ENCODE measurements at regions not wholly inside any gene's neighbourhood (a gene's known extent, or its start where the extent isn't known, plus 50 kb on each side); places are given as distances from the start of the nearest gene placed in this dataset.
"Not testable (repeated sequence)": the region's sequence is repeated elsewhere in the genome, so short reads cannot be mapped to it uniquely, and the experiment has no call there.

DNA sequence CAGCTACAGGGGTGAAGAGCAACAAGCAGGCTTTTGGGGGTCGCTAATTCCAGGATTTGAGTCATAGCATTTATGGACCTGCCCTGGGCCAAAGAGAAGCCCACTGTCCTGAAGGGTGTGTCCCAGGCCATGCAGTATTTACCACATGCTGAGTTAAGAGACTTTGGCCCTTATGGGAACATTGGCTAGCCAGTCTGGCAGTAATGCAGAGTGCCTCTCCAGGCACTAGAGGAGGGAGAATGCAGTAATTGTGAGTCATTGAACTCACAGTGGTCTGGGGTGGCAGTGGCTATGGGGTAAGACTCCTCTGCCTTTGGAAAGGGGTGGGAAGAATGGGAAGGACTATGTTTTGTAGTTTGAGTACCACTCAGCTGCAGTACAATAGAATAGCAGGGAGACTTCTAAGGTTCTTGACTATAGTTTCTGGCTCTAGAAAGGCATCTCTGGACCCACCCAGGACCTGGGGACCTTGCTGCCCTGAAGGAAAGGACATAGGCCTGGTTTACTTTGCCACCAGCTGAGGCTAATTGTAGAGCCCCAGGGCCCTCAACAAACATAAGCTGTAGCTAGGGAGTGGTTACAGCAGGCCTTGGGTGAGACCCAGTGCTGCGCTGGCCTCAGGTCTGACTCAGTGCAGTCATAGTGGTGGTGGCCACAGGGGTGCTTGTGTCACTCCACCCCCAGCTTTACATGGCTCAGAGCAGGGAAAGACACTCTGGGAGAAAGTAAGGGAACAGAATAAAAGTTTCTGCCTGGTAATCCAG is 520.9 kb downstream of the HTR1B start:
- no peak for DNase-seq

DNA sequence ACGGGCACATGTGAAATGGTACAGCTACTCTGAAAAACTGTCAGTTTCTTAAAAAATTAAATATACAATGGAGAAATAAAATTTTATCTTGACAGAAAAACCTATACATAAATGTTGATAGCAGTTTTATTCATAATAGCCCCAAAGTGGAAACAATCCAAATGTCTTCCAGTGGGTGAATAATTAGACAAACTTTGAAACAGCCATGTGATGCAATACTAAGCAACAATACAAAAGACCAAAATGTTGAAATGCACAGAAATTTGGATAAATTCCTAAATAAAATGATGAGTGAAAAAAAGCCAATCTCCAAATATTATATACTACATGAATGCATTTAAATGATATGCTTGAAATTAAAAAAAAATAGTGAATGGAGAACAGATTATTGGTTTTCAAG is 523.1 kb downstream of the HTR1B start:
- no peak for DNase-seq

- DNase-seq: no peak
Observed at GRCh38 chr6:76914737-76915136, 548.6 kb downstream of the HTR1B start.

DNA sequence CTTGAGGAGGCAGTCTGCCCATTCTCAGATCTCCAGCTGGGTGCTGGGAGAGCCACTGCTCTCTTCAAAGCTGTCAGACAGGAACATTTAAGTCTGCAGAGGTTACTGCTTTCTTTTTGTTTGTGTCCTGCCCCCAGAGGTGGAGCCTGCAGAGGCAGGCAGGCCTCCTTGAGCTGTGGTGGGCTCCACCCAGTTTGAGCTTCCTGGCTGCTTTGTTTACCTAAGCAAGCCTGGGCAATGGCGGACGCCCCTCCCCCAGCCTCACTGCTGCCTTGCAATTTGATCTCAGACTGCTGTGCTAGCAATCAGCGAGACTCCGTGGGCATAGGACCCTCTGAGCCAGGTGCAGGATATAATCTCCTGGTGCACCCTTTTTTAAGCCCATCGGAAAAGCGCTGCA is 557.8 kb downstream of the HTR1B start:
- DNase-seq: not testable (repeated sequence)

DNA sequence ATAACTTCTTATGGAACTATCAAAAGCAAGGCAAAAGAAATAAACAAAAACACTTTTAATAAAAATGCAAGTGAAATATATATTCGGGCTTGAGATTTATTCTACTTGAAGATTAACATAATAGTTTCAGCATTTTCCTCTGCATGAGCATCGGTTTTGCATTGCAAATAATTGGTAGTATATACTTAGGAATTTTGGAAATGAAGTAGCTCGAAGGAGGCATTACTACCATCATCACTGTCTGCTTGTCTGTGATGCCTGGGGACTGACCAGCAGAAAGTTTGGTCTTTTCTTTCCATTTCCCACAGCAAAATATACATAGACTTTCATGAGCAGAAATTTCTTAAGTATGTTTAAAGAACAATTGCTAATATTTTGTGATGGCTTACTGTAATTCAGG is 570.7 kb downstream of the HTR1B start:
- DNase-seq: no peak

DNA sequence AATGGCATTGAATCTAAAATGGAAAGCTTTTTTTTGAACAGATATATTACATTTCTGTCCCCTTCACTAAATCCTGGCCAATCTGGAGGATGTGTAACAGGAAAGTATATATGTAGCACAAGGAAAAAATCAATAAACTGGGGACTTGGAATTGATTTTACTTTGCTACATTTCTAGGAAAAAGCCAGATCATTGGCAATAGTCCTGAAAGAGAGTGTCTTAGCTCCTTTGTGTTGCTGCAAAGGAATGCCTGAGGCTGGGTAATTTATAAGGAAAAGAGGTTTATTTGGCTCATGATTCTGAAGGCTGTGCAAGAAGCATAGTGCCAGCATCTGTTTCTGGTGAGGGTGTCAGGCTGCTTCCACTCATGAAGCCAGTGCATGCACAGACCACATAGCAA is 574.9 kb downstream of the HTR1B start:
- DNase-seq: no peak

GRCh38 chr6:76886900-76887299 is 576.4 kb downstream of the HTR1B start:
- DNase-seq: no peak

DNA sequence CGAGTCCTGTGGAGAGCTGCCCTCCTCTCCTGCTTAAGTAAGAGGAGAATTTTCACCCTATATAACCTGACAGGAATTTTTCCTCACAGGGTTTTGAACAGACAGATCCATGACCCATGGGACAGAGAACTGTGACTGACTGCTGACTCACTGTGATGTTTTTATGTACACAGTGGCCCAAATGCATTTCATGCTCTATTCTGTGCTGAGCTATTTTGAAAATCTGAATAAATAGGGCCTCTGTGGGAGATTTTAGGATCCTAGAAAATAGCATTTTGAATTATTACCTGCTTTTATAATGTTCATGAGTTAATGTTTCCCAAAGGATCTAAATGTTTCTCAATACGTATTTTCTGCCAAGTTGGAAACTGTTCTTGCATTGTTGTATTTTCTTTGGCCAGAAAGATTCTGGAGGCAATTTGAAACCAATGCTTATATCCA is 577.4 kb downstream of the HTR1B start:
- DNase-seq: no peak

- DNase-seq: no peak
Observed at GRCh38 chr6:76881414-76881813, 581.9 kb downstream of the HTR1B start.

DNA sequence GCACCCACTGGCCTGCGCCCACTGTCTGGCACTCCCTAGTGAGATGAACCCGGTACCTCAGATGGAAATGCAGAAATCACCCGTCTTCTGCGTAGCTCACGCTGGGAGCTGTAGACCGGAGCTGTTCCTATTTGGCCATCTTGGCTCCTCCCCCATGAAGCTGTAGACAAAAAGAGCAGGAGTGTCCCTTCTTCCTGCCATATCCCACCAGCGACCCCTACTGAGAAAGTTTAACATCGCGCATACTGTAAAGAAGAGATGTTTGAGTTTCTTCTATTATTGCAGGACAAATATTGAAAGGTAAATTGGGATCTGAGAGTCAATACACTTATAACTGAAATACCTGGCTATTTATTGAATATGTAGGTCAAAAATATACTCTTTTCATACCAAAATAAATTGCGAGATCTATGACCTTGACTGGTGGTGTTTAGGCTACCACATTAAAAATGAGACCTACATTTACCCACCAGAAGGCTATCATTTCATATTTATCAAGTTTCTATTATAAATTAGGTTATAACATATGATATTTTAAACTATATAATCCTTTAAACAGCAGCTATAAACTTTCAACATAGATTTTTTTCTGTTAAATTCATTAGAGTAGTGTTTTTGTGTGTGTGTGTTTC is 586.3 kb downstream of the HTR1B start:
- peak; percentile 80 for DNase-seq

DNA sequence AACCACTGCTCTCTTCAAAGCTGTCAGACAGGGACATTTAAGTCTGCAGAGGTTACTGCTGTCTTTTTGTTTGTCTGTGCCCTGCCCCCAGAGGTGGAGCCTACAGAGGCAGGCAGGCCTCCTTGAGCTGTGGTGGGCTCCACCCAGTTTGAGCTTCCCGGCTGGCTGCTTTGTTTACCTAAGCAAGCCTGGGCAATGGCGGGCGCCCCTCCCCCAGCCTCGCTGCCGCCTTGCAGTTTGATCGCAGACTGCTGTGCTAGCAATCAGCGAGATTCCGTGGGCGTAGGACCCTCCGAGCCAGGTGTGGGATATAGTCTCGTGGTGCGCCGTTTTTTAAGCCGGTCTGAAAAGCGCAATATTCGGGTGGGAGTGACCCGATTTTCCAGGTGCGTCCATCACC is 586.9 kb downstream of the HTR1B start:
- DNase-seq: not testable (repeated sequence)

DNA sequence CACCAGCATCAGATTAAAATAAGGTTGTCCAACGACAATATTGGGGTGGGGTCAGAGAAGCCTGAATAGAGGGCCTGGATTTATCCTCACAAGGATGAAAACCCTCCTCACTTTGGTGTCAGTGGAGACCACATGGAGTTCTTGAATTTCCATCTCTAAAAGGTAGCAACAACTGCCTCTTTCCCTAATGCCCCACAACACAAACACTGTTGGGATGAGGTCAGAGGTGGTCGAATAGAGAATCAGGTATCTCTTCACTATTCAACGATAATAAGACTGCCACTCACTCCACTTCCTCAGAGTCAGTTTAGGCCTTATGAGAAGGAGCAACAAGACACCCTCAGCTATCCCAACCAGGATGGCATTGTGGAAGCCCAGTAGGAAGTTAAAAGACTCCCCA is 596.1 kb downstream of the HTR1B start:
- DNase-seq: no peak

DNA sequence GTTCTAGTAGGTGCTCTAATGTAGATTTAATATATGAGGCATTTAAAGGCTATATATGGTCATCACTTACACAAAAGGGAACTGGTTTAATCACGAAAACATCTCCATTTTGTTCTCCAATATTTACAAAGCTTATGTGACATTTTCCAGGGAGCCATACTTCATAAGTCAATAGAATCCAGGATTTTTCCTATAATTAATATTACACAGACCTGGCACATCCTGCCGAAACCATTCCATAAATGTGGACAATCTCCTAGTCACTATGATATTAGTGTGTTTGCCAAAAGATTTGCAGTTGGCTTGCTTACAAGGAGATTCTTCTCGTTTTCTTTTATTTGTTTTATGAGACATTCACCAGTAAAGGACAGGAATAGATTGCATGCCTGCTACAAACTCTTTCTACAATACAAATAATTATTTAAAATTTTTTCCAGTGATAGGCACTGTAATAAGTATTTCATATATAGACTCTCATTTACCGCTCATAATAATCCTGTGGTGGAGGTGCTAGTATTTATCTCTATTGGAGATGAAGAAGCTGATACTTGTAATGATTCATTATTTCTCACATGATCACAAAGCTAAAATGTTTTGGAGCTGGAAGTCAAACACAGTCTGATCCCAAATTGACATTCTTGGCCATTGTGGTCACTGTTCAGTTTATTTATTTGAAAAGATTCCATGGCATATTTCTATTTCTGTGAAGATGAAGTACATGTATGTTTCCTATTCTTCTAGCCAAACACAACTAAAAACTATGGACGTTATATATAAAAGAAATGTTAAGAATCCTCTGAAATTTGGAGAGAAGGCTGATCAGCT is 597.0 kb downstream of the HTR1B start:
- DNase-seq: no peak

GRCh38 chr6:76862936-76863335 is 600.4 kb downstream of the HTR1B start:
- no peak for DNase-seq

GRCh38 chr6:76861403-76861802 is 601.9 kb downstream of the HTR1B start:
- no peak for DNase-seq

DNA sequence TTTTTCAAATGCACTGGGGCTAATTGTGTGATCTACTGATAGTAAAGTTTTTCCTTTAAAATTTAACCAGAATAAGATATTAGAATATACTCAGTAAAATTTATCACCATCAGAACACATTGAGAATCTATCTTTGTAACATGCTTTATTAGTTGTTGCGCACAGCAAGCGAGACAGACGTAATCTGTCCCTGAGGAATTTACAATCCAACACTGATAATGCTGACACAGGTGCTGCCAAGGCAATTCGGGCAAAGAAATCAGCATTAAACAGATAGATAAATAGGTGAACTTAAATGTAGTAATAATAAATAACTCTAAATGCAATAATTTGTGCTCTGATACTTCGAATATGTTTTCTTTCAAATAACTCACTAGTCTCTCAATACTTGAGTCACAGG is 607.2 kb downstream of the HTR1B start:
- DNase-seq: no peak

DNA sequence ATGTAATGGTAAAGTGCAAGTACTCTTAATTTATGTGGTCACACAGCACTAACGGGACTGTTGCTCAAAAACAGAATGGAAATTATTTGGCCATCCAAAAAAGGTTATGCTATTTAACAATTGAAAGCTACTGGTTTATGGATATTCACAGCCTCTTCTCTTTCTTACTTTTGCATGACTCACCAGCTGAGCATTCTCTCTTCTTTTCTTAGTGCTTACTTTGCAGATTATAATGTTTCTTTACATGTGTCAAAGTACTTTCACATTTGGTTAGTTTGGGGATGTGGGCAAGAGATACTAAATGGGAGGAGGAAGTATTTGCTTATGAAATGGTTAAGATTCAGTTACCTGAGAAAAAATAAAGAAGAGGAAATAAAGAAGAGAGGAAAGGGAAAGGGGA is 610.5 kb downstream of the HTR1B start:
- no peak for DNase-seq

- DNase-seq: peak; percentile 26
Observed at GRCh38 chr6:76849274-76849970, 613.9 kb downstream of the HTR1B start.

DNA sequence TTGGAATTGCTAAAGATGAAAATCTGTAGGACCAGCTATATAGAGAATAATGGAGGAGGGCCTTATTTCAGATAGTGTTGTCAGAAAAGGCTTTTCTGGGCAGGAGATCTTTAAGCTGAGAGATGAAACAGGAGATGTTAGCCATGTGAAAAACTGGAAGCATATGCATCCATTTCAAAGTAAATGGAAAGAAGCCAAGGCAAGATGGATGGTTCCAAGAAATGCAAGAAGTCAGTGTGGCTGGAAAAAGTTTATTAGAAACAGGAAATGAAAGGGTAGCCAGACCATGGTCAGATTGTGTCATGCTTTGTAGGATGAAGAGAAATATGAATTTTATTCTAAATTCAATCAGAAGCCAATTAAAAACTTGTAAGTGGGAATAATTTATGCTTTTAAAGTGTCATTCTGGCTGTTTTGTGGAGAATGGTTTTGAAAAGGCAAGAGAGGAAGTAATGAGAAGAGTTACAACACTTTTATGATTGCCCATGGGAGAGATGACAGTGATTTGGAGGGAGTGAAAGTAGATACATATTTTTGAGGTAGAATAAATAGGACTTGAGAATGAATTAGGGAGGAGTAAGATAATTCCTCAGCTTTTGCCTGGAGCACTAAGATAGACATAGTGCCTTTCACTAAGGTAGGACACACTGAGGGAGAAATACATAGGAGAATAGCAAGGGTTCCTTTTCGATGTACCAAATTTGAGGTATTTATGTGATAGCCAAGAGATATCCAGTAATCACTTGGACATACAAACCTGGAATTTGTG is 620.1 kb downstream of the HTR1B start:
- DNase-seq: no peak

DNA sequence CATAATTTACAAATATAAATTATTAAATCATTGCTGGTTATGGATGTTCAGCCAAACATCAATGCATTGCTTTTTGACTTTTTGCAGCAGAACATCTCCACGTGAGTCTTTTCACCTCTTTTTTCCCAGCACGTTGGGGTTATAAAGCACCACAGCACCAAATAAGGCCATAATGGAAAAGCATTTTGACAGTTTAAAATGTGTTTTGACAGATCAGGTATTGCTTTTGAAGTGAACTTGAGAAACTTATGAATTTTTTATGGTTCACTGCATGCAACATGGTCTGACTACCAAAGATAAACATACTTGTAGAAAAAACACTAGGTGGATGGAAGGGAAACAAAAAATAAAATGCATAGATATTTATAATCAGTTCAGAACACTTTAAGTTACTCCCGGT is 622.4 kb downstream of the HTR1B start:
- DNase-seq: no peak

GRCh38 chr6:76840041-76840745 is 623.1 kb downstream of the HTR1B start:
- no peak for DNase-seq

DNA sequence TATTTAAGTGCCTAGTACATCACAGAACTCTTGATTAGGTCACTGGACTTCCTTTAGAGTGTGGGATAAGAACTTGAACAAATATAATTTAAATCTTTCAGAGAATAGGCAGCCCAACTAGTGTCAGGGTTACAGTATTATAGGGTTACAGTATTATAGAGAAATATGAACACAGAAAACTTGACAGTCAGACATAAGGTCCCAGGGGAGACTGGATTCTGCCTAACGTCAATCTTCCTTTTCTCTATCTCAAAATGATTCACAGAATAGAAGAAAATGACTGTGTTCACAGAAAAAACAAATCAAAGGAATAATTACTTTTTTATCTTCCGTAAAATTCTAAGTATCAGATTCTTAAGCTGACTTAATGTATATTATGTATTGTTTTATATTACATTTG is 623.8 kb downstream of the HTR1B start:
- DNase-seq: no peak
